Liver (tissue), 8 donors: ENCODE measurements at regions not wholly inside any gene's neighbourhood (a gene's known extent, or its start where the extent isn't known, plus 50 kb on each side); places are given as distances from the start of the nearest gene placed in this dataset.

Experiments used
- DNase-seq: peaks from one replicate; pipeline ENCODE4 v3.0.0-alpha.2; 2017; ENCODE audit warnings: low spot score
- H3K27ac ChIP-seq, 2 donors: one replicate each; pipeline ENCODE4 v1.7.0; 2013; ENCODE audit warnings: inconsistent platforms in 2 of 2, low read length in 2 of 2, control low read depth in 1 of 2, low read depth in 1 of 2, mild to moderate bottlenecking in 1 of 2
- H3K27me3 ChIP-seq, 4 donors: one replicate each; pipeline versions ENCODE4 v1.6.1 to v1.7.0; 2013; ENCODE audit warnings: low read length in 3 of 4, inconsistent platforms in 1 of 4, mild to moderate bottlenecking in 1 of 4, moderate library complexity in 1 of 4; ENCODE audit not compliant: control insufficient read depth in 4 of 4, insufficient read depth in 4 of 4
- H3K36me3 ChIP-seq, 4 donors: one replicate each; pipeline versions ENCODE4 v1.6.1 to v1.7.0; 2013; ENCODE audit warnings: low read length in 3 of 4, mild to moderate bottlenecking in 3 of 4, low read depth in 1 of 4, moderate library complexity in 1 of 4; ENCODE audit not compliant: control insufficient read depth in 4 of 4, insufficient read depth in 3 of 4
- H3K4me1 ChIP-seq, 4 donors: one replicate each; pipeline versions ENCODE4 v1.6.1 to v1.7.0; 2013; ENCODE audit warnings: low read length in 3 of 4, mild to moderate bottlenecking in 3 of 4, moderate library complexity in 1 of 4; ENCODE audit not compliant: control insufficient read depth in 4 of 4, insufficient read depth in 4 of 4
- H3K4me3 ChIP-seq, 3 donors: one replicate each; pipeline versions ENCODE4 v1.6.1 to v1.7.0; 2013; ENCODE audit warnings: low read length in 3 of 3, control low read depth in 1 of 3, low read depth in 1 of 3, mild to moderate bottlenecking in 1 of 3
- H3K9ac ChIP-seq, 2 donors: one replicate each; pipeline ENCODE4 v1.7.0; 2013; ENCODE audit warnings: low read length in 2 of 2, mild to moderate bottlenecking in 2 of 2, moderate library complexity in 2 of 2, control low read depth in 1 of 2, low read depth in 1 of 2
- H3K9me3 ChIP-seq, 4 donors: one replicate each; pipeline versions ENCODE4 v1.6.1 to v1.7.0; 2013; ENCODE audit warnings: low read length in 3 of 4; ENCODE audit not compliant: control insufficient read depth in 4 of 4
- ATF3 ChIP-seq: IDR thresholded peaks from 2 replicates; pipeline ENCODE4 v1.6.1; 2016; ENCODE audit warnings: antibody characterized with exemption
- CTCF ChIP-seq: fragments of 150-350 bp; IDR thresholded peaks from 2 replicates; pipeline ENCODE4 v1.5.1; 2017; ENCODE audit warnings: improper control_type of control experiment, low read depth, low read length; ENCODE audit not compliant: missing input control
- EGR1 ChIP-seq, 2 donors: IDR thresholded peaks; 2 replicates each; pipeline ENCODE4 v1.6.1; 2016 to 2018; ENCODE audit warnings: antibody characterized with exemption in 2 of 2, low read depth in 2 of 2
- FOXA1 ChIP-seq: IDR thresholded peaks from 2 replicates; pipeline ENCODE4 v1.6.1; 2016; ENCODE audit warnings: antibody characterized with exemption
- FOXA2 ChIP-seq: IDR thresholded peaks from 2 replicates; pipeline ENCODE4 v1.6.1; 2016; ENCODE audit warnings: antibody characterized with exemption
- GABPA ChIP-seq, 2 donors: IDR thresholded peaks in 1 of 2; conservative IDR thresholded peaks in 1 of 2; 2 replicates each; pipeline ENCODE4 v1.6.1; 2016; ENCODE audit warnings: antibody characterized with exemption in 2 of 2, mild to moderate bottlenecking in 1 of 2, moderate library complexity in 1 of 2
- HNF4A ChIP-seq, 2 donors: conservative IDR thresholded peaks; 2 replicates each; pipeline ENCODE4 v1.6.1; 2016; ENCODE audit warnings: antibody characterized with exemption in 2 of 2, mild to moderate bottlenecking in 2 of 2
- HNF4G ChIP-seq: IDR thresholded peaks from 2 replicates; pipeline ENCODE4 v1.6.1; 2016; ENCODE audit warnings: antibody characterized with exemption
- JUND ChIP-seq, 2 donors: IDR thresholded peaks; 2 replicates each; pipeline ENCODE4 v1.6.1; 2016; ENCODE audit warnings: antibody characterized with exemption in 2 of 2
- MAX ChIP-seq: IDR thresholded peaks from 2 replicates; pipeline ENCODE4 v1.6.1; 2016; ENCODE audit warnings: antibody characterized with exemption
- NR2F2 ChIP-seq: IDR thresholded peaks from 2 replicates; pipeline ENCODE4 v1.6.1; 2016; ENCODE audit warnings: antibody characterized with exemption
- RAD21 ChIP-seq, 2 donors: IDR thresholded peaks; 2 replicates each; pipeline ENCODE4 v1.6.1; 2016; ENCODE audit warnings: antibody characterized with exemption in 2 of 2, mild to moderate bottlenecking in 2 of 2
- REST ChIP-seq: IDR thresholded peaks from 2 replicates; pipeline ENCODE4 v1.6.1; 2016; ENCODE audit warnings: antibody characterized with exemption, mild to moderate bottlenecking
- RXRA ChIP-seq, 2 donors: IDR thresholded peaks; 2 replicates each; pipeline ENCODE4 v1.6.1; 2017 to 2018; ENCODE audit warnings: antibody characterized with exemption in 2 of 2, mild to moderate bottlenecking in 1 of 2
- SP1 ChIP-seq: IDR thresholded peaks from 2 replicates; pipeline ENCODE4 v1.6.1; 2018; ENCODE audit warnings: antibody characterized with exemption, mild to moderate bottlenecking
- TAF1 ChIP-seq: conservative IDR thresholded peaks from 2 replicates; pipeline ENCODE4 v1.6.1; 2016; ENCODE audit warnings: antibody characterized with exemption, mild to moderate bottlenecking
- YY1 ChIP-seq: IDR thresholded peaks from 2 replicates; pipeline ENCODE4 v1.6.1; 2016; ENCODE audit warnings: antibody characterized with exemption, mild to moderate bottlenecking
- ZBTB33 ChIP-seq: IDR thresholded peaks from 2 replicates; pipeline ENCODE4 v1.6.1; 2016; ENCODE audit warnings: antibody characterized with exemption
- WGBS: extraction: QIAGEN DNeasy Blood & Tissue Kit; methylation state at CpG from one replicate; pipeline ENCODE4 v1.1.7; 2013; 5-methylcytosine and 5-hydroxymethylcytosine counted together
- donor health status: healthy.
- donor health status: healthy.
- donor health status: healthy.
- donor health status: healthy.
- donor health status: healthy.

GRCh38 chr2:107737756-107738155 is 88.9 kb upstream of the RGPD4 start:
- Histone ChIP-seq H3K27me3 (peaks cover 0 to 4% (median 0%) of the 10 kb centered on the region in 4 donors), H3K27ac (no peak overlapping the region), H3K9me3 (no peaks in the 10 kb centered on the region), H3K4me1 (no peaks in the 10 kb centered on the region), H3K4me3 (no peak overlapping the region), H3K36me3 (no peaks in the 10 kb centered on the region), H3K9ac (no peak overlapping the region)
- DNase-seq: no peak
- TF ChIP-seq SP1: no peak
- TF ChIP-seq FOXA1: no peak
- TF ChIP-seq YY1: no peak
- no peak for TF ChIP-seq EGR1 (IDR thresholded peaks at IDR 0.05; ENCODE audit: low read depth in 2 of 2)
- no peak for TF ChIP-seq ATF3
- TF ChIP-seq FOXA2: no peak
- TF ChIP-seq NR2F2: no peak
- no peak for TF ChIP-seq RAD21 (IDR thresholded peaks at IDR 0.05)
- TF ChIP-seq JUND (IDR thresholded peaks at IDR 0.05): no peak
- TF ChIP-seq GABPA (IDR thresholded peaks at IDR 0.05 in 1 of 2, conservative IDR thresholded peaks at IDR 0.05 in 1 of 2): no peak
- TF ChIP-seq HNF4A (conservative IDR thresholded peaks at IDR 0.05): no peak
- TF ChIP-seq REST: no peak
- TF ChIP-seq HNF4G: no peak
- no peak for TF ChIP-seq ZBTB33
- no peak for TF ChIP-seq CTCF

- H3K9ac ChIP-seq: no peak overlapping the region
- no peak overlapping the region for H3K4me3 ChIP-seq
- no peaks in the 10 kb centered on the region for H3K9me3 ChIP-seq
- no peak for DNase-seq
- H3K4me1 ChIP-seq: no peaks in the 10 kb centered on the region
- no peaks in the 10 kb centered on the region for H3K36me3 ChIP-seq
- no peak overlapping the region for H3K27ac ChIP-seq
- H3K27me3 ChIP-seq: peaks cover 0 to 4% (median 0%) of the 10 kb centered on the region in 4 donors
- 72% methylated on average over 4 of the region's 4 CpGs for WGBS
- TF ChIP-seq SP1 (no peak), TAF1 (no peak), ZBTB33 (no peak), EGR1 (IDR thresholded peaks at IDR 0.05; ENCODE audit: low read depth in 2 of 2) (no peak), ATF3 (no peak), RXRA (IDR thresholded peaks at IDR 0.05) (no peak), FOXA1 (no peak), MAX (no peak), NR2F2 (no peak), CTCF (no peak), GABPA (IDR thresholded peaks at IDR 0.05 in 1 of 2, conservative IDR thresholded peaks at IDR 0.05 in 1 of 2) (no peak), HNF4G (no peak)
These were observed 88.4 kb upstream of the RGPD4 start for GRCh38 chr2:107738266-107738665.
